Osteoblast (primary cell): ENCODE measurements at regions not wholly inside any gene's neighbourhood (a gene's known extent, or its start where the extent isn't known, plus 50 kb on each side); places are given as distances from the start of the nearest gene placed in this dataset.

ENCODE experiments used
- DNase-seq: peaks from one replicate; pipeline ENCODE4 v3.0.0; 2011; ENCODE audit warnings: low spot score, mixed read lengths; ENCODE audit not compliant: insufficient read length; ENCODE audit errors: missing footprints
- H2AFZ ChIP-seq: 2 replicates; pipeline ENCODE4 v1.6.0; 2011; ENCODE audit warnings: mild to moderate bottlenecking, low read length
- H3K27ac ChIP-seq: 2 replicates; pipeline ENCODE4 v1.5.1; 2011; ENCODE audit warnings: mild to moderate bottlenecking, low read depth, low read length, moderate library complexity
- H3K27me3 ChIP-seq: 2 replicates; pipeline ENCODE4 v1.6.0; 2012; ENCODE audit warnings: mild to moderate bottlenecking, control low read depth, inconsistent platforms, low read length, moderate library complexity; ENCODE audit not compliant: insufficient read depth
- H3K36me3 ChIP-seq: 2 replicates; pipeline ENCODE4 v1.5.1; 2011; ENCODE audit warnings: mild to moderate bottlenecking, low read length, control low read depth, moderate library complexity; ENCODE audit not compliant: insufficient read depth
- H3K4me1 ChIP-seq: 2 replicates; pipeline ENCODE4 v1.5.1; 2011; ENCODE audit warnings: mild to moderate bottlenecking, low read length, control low read depth, moderate library complexity; ENCODE audit not compliant: insufficient read depth
- H3K4me2 ChIP-seq: 2 replicates; pipeline ENCODE4 v1.6.0; 2011; ENCODE audit warnings: mild to moderate bottlenecking, low read length; ENCODE audit not compliant: insufficient read depth
- H3K4me3 ChIP-seq: fragments of 200-600 bp; sonication (generic); 3 replicates; pipeline ENCODE4 v1.5.1; 2012; ENCODE audit warnings: mild to moderate bottlenecking, low read length, inconsistent platforms; ENCODE audit not compliant: insufficient read depth
- H3K79me2 ChIP-seq: 2 replicates; pipeline ENCODE4 v1.6.0; 2012; ENCODE audit warnings: mild to moderate bottlenecking, low read length, control low read depth, inconsistent platforms; ENCODE audit not compliant: insufficient read depth
- H3K9me3 ChIP-seq: 2 replicates; pipeline ENCODE4 v1.5.1; 2011; ENCODE audit warnings: low read depth, low read length, control low read depth
- H4K20me1 ChIP-seq: 2 replicates; pipeline ENCODE4 v1.6.0; 2012; ENCODE audit warnings: mild to moderate bottlenecking, low read length, control low read depth; ENCODE audit not compliant: insufficient read depth
- TF ChIP-seq, protein P1 (sequence below): IDR thresholded peaks from 2 replicates; pipeline ENCODE4 v1.5.1; 2011; ENCODE audit warnings: mild to moderate bottlenecking, low read depth, low read length, moderate library complexity; ENCODE audit errors: extremely low read depth

DNA sequence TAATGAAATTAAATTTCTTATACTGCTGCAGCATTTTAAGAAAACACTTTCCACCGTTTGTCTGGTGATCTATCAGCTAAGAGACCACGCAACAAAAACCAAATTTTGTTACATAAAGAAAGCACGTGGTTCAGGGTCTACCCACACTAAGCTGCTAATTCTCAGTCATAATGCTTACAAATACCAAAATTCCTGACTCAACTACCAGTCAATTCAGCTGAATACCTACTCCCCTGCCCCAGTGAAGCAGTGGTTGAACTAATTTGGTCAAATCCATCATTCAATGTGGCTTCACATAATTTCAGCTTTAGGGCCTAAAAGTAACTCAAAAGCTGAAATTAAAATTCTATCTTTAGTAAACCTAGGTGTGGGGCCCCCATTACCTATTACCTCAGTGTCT, 468.6 kb upstream of the ARID1B start:
- H3K4me3 ChIP-seq, result no peak overlapping the region
- H3K9me3 ChIP-seq, result no peaks in the 10 kb centered on the region
- no peak overlapping the region for H3K27ac ChIP-seq
- H3K4me2 ChIP-seq, result no peak overlapping the region
- no peaks in the 10 kb centered on the region for H3K4me1 ChIP-seq
- TF ChIP-seq, protein P1, sequence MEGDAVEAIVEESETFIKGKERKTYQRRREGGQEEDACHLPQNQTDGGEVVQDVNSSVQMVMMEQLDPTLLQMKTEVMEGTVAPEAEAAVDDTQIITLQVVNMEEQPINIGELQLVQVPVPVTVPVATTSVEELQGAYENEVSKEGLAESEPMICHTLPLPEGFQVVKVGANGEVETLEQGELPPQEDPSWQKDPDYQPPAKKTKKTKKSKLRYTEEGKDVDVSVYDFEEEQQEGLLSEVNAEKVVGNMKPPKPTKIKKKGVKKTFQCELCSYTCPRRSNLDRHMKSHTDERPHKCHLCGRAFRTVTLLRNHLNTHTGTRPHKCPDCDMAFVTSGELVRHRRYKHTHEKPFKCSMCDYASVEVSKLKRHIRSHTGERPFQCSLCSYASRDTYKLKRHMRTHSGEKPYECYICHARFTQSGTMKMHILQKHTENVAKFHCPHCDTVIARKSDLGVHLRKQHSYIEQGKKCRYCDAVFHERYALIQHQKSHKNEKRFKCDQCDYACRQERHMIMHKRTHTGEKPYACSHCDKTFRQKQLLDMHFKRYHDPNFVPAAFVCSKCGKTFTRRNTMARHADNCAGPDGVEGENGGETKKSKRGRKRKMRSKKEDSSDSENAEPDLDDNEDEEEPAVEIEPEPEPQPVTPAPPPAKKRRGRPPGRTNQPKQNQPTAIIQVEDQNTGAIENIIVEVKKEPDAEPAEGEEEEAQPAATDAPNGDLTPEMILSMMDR, result no peak
- no peaks in the 10 kb centered on the region for H3K27me3 ChIP-seq
- H2AFZ ChIP-seq, result no peak overlapping the region
- H3K36me3 ChIP-seq, result no peaks in the 10 kb centered on the region
- no peaks in the 10 kb centered on the region for H3K79me2 ChIP-seq
- no peak for DNase-seq
- H4K20me1 ChIP-seq, result no peaks in the 10 kb centered on the region

DNA sequence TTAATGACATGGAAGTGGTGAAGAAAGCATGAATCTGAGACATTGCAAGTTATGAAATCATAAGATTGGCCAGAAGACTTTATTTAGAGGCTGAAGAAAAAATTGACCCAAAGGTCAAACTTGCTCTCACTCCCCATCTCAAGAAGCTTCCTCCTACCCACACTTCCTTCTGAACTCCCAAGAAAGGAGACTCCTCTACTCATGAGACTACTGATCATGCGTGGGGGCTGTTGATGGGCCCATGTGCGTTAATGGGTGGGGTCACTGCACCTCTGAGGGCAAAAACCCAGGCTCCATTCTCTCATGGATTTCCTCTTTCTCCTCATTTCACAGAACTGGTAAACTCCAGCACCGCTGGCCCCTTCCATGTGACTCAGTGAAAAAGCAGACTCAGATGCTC, 470.6 kb upstream of the ARID1B start:
- Histone ChIP-seq H3K27ac (no peak overlapping the region), H3K4me1 (no peaks in the 10 kb centered on the region), H3K36me3 (no peaks in the 10 kb centered on the region), H3K9me3 (no peaks in the 10 kb centered on the region), H3K79me2 (no peaks in the 10 kb centered on the region), H3K4me3 (no peak overlapping the region), H2AFZ (no peak overlapping the region), H3K27me3 (no peaks in the 10 kb centered on the region), H3K4me2 (no peak overlapping the region), H4K20me1 (no peaks in the 10 kb centered on the region)
- no peak for DNase-seq
- TF ChIP-seq, protein P1, result no peak

DNA sequence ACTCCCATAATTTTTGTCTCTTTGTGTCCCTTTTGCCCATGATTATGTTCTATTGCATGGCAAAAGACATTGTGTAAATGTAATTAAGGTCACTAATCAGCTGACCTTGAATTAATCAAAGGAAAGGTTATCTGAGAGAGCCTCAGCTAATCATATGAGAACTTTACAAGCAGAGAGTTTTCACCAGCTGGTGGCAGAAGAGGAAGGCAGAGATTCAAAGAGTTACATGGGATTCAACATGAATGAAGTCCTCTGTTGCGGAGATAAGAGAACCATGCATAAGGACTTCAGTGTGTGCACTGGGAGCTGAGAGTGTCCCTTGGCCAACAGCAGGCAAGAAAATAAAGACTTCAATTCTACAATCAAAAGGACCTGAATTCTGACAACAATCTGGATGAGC, 494.1 kb upstream of the ARID1B start:
- Histone ChIP-seq H3K79me2 (no peaks in the 10 kb centered on the region), H3K4me3 (no peak overlapping the region), H3K36me3 (no peaks in the 10 kb centered on the region), H2AFZ (no peak overlapping the region), H3K27ac (no peak overlapping the region), H3K27me3 (no peaks in the 10 kb centered on the region), H3K4me1 (no peaks in the 10 kb centered on the region), H3K4me2 (no peak overlapping the region), H3K9me3 (no peaks in the 10 kb centered on the region), H4K20me1 (no peaks in the 10 kb centered on the region)
- DNase-seq, result no peak
- TF ChIP-seq, protein P1, result no peak

DNA sequence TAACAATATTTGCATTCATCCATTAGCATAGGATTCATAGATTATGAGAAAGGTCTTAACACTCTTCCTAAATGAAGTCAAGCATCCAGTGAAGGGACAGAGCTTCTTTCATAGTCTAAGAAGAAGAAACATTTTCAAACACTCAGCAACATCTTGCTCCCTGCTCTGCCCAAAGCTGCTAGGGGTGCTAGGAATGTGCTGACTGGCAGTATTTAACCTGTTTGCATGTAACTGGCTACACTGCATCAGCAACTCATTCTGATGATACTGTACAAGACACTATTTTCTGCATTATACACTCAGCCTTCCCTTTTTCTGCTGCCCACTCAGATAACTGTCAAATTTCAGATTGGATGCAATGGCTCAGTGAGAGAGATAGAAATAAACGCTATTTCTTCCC, 495.1 kb upstream of the ARID1B start:
- Histone ChIP-seq H3K4me2 (no peak overlapping the region), H3K36me3 (no peaks in the 10 kb centered on the region), H3K9me3 (no peaks in the 10 kb centered on the region), H3K4me1 (no peaks in the 10 kb centered on the region), H3K4me3 (no peak overlapping the region), H3K79me2 (no peaks in the 10 kb centered on the region), H2AFZ (no peak overlapping the region), H3K27ac (no peak overlapping the region), H4K20me1 (no peaks in the 10 kb centered on the region), H3K27me3 (no peaks in the 10 kb centered on the region)
- DNase-seq, result no peak
- TF ChIP-seq, protein P1, result no peak
